H1 (cell line): ENCODE measurements at regions not wholly inside any gene's neighbourhood (a gene's known extent, or its start where the extent isn't known, plus 50 kb on each side); places are given as distances from the start of the nearest gene placed in this dataset.

ENCODE experiments used
- CEBPB ChIP-seq: IDR thresholded peaks from 2 replicates; pipeline ENCODE4 v1.6.1; 2012; ENCODE audit warnings: low read depth, low read length
- CHD2 ChIP-seq: IDR thresholded peaks from 2 replicates; pipeline ENCODE4 v1.6.1; 2012; ENCODE audit warnings: low read length, improper control_type of control experiment
- RAD21 ChIP-seq, 2 experiments: IDR thresholded peaks in 1 of 2; conservative IDR thresholded peaks in 1 of 2; 2 replicates each; pipeline ENCODE4 v1.6.1; 2011; ENCODE audit warnings: low read depth in 2 of 2, low read length in 2 of 2, improper control_type of control experiment in 1 of 2, inconsistent platforms in 1 of 2, mild to moderate bottlenecking in 1 of 2, moderate library complexity in 1 of 2
- TBP ChIP-seq: IDR thresholded peaks from 2 replicates; pipeline ENCODE4 v1.6.1; 2011; ENCODE audit warnings: low read depth, low read length, improper control_type of control experiment

- TF ChIP-seq CHD2 (no peak), TBP (no peak), RAD21 (IDR thresholded peaks at IDR 0.05 in 1 of 2, conservative IDR thresholded peaks at IDR 0.05 in 1 of 2; ENCODE audit: low read depth in 2 of 2, low read length in 2 of 2) (no peak), CEBPB (no peak)
Measured at GRCh38 chr20:56981301-56981700, 285.1 kb downstream of the BMP7 start (continued).
